GM23338 (cell line): ENCODE measurements at regions not wholly inside any gene's neighbourhood (a gene's known extent, or its start where the extent isn't known, plus 50 kb on each side); places are given as distances from the start of the nearest gene placed in this dataset.

Source experiments
- ATAC-seq: fragments of 200-7000 bp; cut with Tn5 transposase; 3 replicates; pipeline ENCODE4 v1.9.1; 2020
- DNase-seq: peaks from one replicate; pipeline ENCODE4 v3.0.0-alpha.2; 2015; ENCODE audit warnings: low spot score
- H2AFZ ChIP-seq: fragments of 200-600 bp; sonication (generic); 2 replicates; pipeline ENCODE4 v1.8.0; 2016; ENCODE audit warnings: antibody characterized with exemption, mild to moderate bottlenecking, moderate library complexity
- H3F3A ChIP-seq: fragments of 200-600 bp; sonication (generic); replicated peaks from 2 replicates; pipeline ENCODE4 v1.8.0; 2017; ENCODE audit warnings: antibody characterized with exemption, mixed run types, low read depth
- H3K27ac ChIP-seq: fragments of 200-600 bp; sonication (generic); 2 replicates; pipeline ENCODE4 v1.6.1; 2016; ENCODE audit warnings: low read depth
- H3K27me3 ChIP-seq: fragments of 200-600 bp; sonication (generic); 2 replicates; pipeline ENCODE4 v1.8.0; 2016; ENCODE audit warnings: mild to moderate bottlenecking, mixed run types, moderate library complexity; ENCODE audit not compliant: insufficient read depth
- H3K36me3 ChIP-seq: fragments of 200-600 bp; sonication (generic); 2 replicates; pipeline ENCODE4 v1.8.0; 2016; ENCODE audit warnings: mild to moderate bottlenecking; ENCODE audit not compliant: insufficient read depth
- H3K4me1 ChIP-seq: fragments of 200-600 bp; sonication (generic); 2 replicates; pipeline ENCODE4 v1.8.0; 2016; ENCODE audit warnings: mild to moderate bottlenecking, moderate library complexity; ENCODE audit not compliant: insufficient read depth
- H3K4me2 ChIP-seq: fragments of 200-600 bp; sonication (generic); 2 replicates; pipeline ENCODE4 v1.7.1; 2017; ENCODE audit warnings: mixed run types
- H3K4me3 ChIP-seq: fragments of 200-600 bp; sonication (generic); 2 replicates; pipeline ENCODE4 v1.6.1; 2016; ENCODE audit warnings: mixed run types
- H3K79me2 ChIP-seq: fragments of 200-600 bp; sonication (generic); replicated peaks from 2 replicates; pipeline ENCODE4 v1.8.0; 2017; ENCODE audit warnings: mild to moderate bottlenecking; ENCODE audit not compliant: insufficient read depth
- H3K9me2 ChIP-seq: fragments of 200-600 bp; sonication (generic); 2 replicates; pipeline ENCODE4 v1.8.0; 2017; ENCODE audit not compliant: insufficient read depth
- H4K20me1 ChIP-seq: fragments of 200-600 bp; sonication (generic); replicated peaks from 2 replicates; pipeline ENCODE4 v1.8.0; 2017; ENCODE audit warnings: mild to moderate bottlenecking; ENCODE audit not compliant: insufficient read depth
- H3K27ac Mint-ChIP-seq: 2 replicates; pipeline ENCODE4 v1.8.0; 2020; ENCODE audit warnings: inconsistent platforms, mild to moderate bottlenecking, moderate library complexity, mixed read lengths
- H3K27me3 Mint-ChIP-seq: 3 replicates; pipeline ENCODE4 v1.8.0; 2022; ENCODE audit warnings: low read depth, mild to moderate bottlenecking, moderate library complexity, mixed read lengths, inconsistent platforms; ENCODE audit not compliant: insufficient read depth, poor library complexity
- H3K36me3 Mint-ChIP-seq: 3 replicates; pipeline ENCODE4 v1.8.0; 2021; ENCODE audit warnings: low read depth, mild to moderate bottlenecking, inconsistent platforms, moderate library complexity, mixed read lengths
- H3K4me1 Mint-ChIP-seq: 3 replicates; pipeline ENCODE4 v1.8.0; 2020; ENCODE audit warnings: mild to moderate bottlenecking, inconsistent platforms, mixed read lengths
- H3K4me3 Mint-ChIP-seq: 3 replicates; pipeline ENCODE4 v1.8.0; 2021; ENCODE audit warnings: moderate library complexity, mild to moderate bottlenecking, inconsistent platforms, mixed read lengths
- H3K9me3 Mint-ChIP-seq: 3 replicates; pipeline ENCODE4 v1.8.0; 2020; ENCODE audit warnings: moderate library complexity, mild to moderate bottlenecking, inconsistent platforms, mixed read lengths
- CREB1 ChIP-seq: fragments of 250-450 bp; sonication (Bioruptor Pico); IDR thresholded peaks from 2 replicates; pipeline ENCODE4 v1.5.0; 2020; ENCODE audit warnings: low read depth, mild to moderate bottlenecking, moderate library complexity
- EZH2 ChIP-seq: fragments of 200-600 bp; sonication (generic); IDR thresholded peaks from one replicate; pipeline ENCODE4 v1.8.0; 2017; ENCODE audit warnings: antibody characterized with exemption, mild to moderate bottlenecking, low read depth; ENCODE audit not compliant: unreplicated experiment
- EZH2phosphoT487 ChIP-seq: fragments of 200-600 bp; sonication (generic); IDR thresholded peaks from one replicate; pipeline ENCODE4 v1.8.1; 2018; ENCODE audit warnings: antibody characterized with exemption; ENCODE audit not compliant: unreplicated experiment
- JUNB ChIP-seq: IDR thresholded peaks from one replicate; pipeline ENCODE4 v1.6.1; 2016; ENCODE audit warnings: antibody characterized with exemption; ENCODE audit not compliant: unreplicated experiment
- NANOG ChIP-seq: IDR thresholded peaks from 2 replicates; pipeline ENCODE4 v1.6.1; 2016; ENCODE audit warnings: antibody characterized with exemption, borderline replicate concordance
- STAT1 ChIP-seq: IDR thresholded peaks from one replicate; pipeline ENCODE4 v1.6.1; 2016; ENCODE audit warnings: antibody characterized with exemption; ENCODE audit not compliant: unreplicated experiment
- ZNF114 ChIP-seq: fragments of 250-450 bp; sonication (Bioruptor Pico); IDR thresholded peaks from 2 replicates; pipeline ENCODE4 v1.5.0; 2020; ENCODE audit warnings: mild to moderate bottlenecking, moderate library complexity
- ZNF331 ChIP-seq: fragments of 250-450 bp; sonication (Bioruptor Pico); IDR thresholded peaks from 2 replicates; pipeline ENCODE4 v1.5.0; 2020; ENCODE audit warnings: low read depth, mild to moderate bottlenecking, moderate library complexity
- TF ChIP-seq, protein P1 (sequence below), 2 experiments: fragments of 200-600 bp in 1 of 2; sonication (generic) in 1 of 2; conservative IDR thresholded peaks; 2 replicates each; pipeline versions ENCODE4 v1.5.1 to v1.6.1; 2016 to 2017; ENCODE audit warnings: antibody characterized with exemption in 2 of 2, low read depth in 2 of 2, mild to moderate bottlenecking in 2 of 2, moderate library complexity in 1 of 2
- TF ChIP-seq, protein P2 (sequence below): IDR thresholded peaks from 2 replicates; pipeline ENCODE4 v1.6.1; 2016; ENCODE audit warnings: antibody characterized with exemption
- TF ChIP-seq, protein P3 (sequence below): fragments of 250-450 bp; sonication (Bioruptor Pico); IDR thresholded peaks from 2 replicates; pipeline ENCODE4 v1.5.0; 2020; ENCODE audit warnings: mild to moderate bottlenecking, moderate library complexity

DNA sequence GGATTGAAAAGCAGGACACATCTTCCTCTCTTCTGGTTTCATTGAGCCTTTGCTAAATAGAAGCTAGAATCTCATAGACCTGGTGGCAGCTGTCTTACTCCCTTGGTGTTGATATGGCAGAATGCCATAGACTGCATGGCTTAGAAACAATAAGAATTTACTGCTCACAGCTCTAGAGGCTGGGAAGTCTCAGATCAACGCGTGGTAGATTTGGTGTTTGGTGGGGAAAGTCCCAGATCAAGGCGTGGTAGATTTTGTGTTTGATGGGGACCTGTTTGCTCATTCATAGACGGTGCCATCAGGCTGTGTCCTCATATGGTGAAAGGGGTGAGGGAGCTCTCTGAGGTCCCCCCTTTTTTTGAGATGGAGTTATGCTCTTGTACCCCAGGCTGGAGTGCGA is 57.6 kb upstream of the PPP2R3B start:
- H3K4me1 Mint-ChIP-seq = peaks cover 8% of the 10 kb centered on the region; the same call in 2 of the 3 replicates
- H3K9me3 Mint-ChIP-seq = peaks cover 88% of the 10 kb centered on the region
- ATAC-seq (no peak), DNase-seq (no peak)
- H3K79me2 ChIP-seq = no peaks in the 10 kb centered on the region
- no peak overlapping the region for H3K4me3 ChIP-seq
- no peaks in the 10 kb centered on the region for H3K9me2 ChIP-seq
- H3K4me3 Mint-ChIP-seq = no peak overlapping the region
- no peak overlapping the region for H3K27ac ChIP-seq
- H3K36me3 Mint-ChIP-seq = peaks cover 56% of the 10 kb centered on the region
- H3K4me2 ChIP-seq = no peak overlapping the region
- H4K20me1 ChIP-seq = no peaks in the 10 kb centered on the region
- H3K27ac Mint-ChIP-seq = no peak overlapping the region
- H3K4me1 ChIP-seq = peaks cover 15% of the 10 kb centered on the region; the same call in 1 of the 2 replicates
- no peak overlapping the region for H2AFZ ChIP-seq
- H3F3A ChIP-seq = no peaks in the 10 kb centered on the region
- peaks cover 13% of the 10 kb centered on the region; the same call in 1 of the 2 replicates for H3K27me3 ChIP-seq
- H3K36me3 ChIP-seq = no peaks in the 10 kb centered on the region
- TF ChIP-seq, protein P1, sequence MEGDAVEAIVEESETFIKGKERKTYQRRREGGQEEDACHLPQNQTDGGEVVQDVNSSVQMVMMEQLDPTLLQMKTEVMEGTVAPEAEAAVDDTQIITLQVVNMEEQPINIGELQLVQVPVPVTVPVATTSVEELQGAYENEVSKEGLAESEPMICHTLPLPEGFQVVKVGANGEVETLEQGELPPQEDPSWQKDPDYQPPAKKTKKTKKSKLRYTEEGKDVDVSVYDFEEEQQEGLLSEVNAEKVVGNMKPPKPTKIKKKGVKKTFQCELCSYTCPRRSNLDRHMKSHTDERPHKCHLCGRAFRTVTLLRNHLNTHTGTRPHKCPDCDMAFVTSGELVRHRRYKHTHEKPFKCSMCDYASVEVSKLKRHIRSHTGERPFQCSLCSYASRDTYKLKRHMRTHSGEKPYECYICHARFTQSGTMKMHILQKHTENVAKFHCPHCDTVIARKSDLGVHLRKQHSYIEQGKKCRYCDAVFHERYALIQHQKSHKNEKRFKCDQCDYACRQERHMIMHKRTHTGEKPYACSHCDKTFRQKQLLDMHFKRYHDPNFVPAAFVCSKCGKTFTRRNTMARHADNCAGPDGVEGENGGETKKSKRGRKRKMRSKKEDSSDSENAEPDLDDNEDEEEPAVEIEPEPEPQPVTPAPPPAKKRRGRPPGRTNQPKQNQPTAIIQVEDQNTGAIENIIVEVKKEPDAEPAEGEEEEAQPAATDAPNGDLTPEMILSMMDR (conservative IDR thresholded peaks at IDR 0.05; ENCODE audit: low read depth in 2 of 2) = no peak
- TF ChIP-seq EZH2 = no peak
- no peak for TF ChIP-seq STAT1
- no peak for TF ChIP-seq ZNF331
- no peak for TF ChIP-seq EZH2phosphoT487
- TF ChIP-seq, protein P2, sequence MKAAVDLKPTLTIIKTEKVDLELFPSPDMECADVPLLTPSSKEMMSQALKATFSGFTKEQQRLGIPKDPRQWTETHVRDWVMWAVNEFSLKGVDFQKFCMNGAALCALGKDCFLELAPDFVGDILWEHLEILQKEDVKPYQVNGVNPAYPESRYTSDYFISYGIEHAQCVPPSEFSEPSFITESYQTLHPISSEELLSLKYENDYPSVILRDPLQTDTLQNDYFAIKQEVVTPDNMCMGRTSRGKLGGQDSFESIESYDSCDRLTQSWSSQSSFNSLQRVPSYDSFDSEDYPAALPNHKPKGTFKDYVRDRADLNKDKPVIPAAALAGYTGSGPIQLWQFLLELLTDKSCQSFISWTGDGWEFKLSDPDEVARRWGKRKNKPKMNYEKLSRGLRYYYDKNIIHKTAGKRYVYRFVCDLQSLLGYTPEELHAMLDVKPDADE = no peak
- TF ChIP-seq JUNB = no peak
- H3K27me3 Mint-ChIP-seq = peaks cover 19% of the 10 kb centered on the region

GRCh38 chrX:445727-446126 is 59.0 kb upstream of the PPP2R3B start:
- Mint-ChIP-seq H3K4me3 (0 out of 3 replicates have a peak overlapping the region, but pooled peaks have one; percentile 39), H3K27ac (no peak overlapping the region), H3K27me3 (peaks cover 16% of the 10 kb centered on the region), H3K36me3 (peaks cover 42% of the 10 kb centered on the region), H3K9me3 (peaks cover 84% of the 10 kb centered on the region), H3K4me1 (peaks cover 8% of the 10 kb centered on the region; the same call in 2 of the 3 replicates)
- no peaks in the 10 kb centered on the region for H3K36me3 ChIP-seq
- H2AFZ ChIP-seq = no peak overlapping the region
- H3K79me2 ChIP-seq = no peaks in the 10 kb centered on the region
- H3K27ac ChIP-seq = no peak overlapping the region
- peak overlapping the region; percentile 21 for H3K4me3 ChIP-seq
- H3K9me2 ChIP-seq = no peaks in the 10 kb centered on the region
- peaks cover 13% of the 10 kb centered on the region; the same call in 1 of the 2 replicates for H3K27me3 ChIP-seq
- no peaks in the 10 kb centered on the region for H3F3A ChIP-seq
- H3K4me2 ChIP-seq = peak overlapping the region; percentile 41
- H4K20me1 ChIP-seq = no peaks in the 10 kb centered on the region
- peaks cover 15% of the 10 kb centered on the region; the same call in 1 of the 2 replicates for H3K4me1 ChIP-seq
- DNase-seq (no peak), ATAC-seq (peak; percentile 72)
- TF ChIP-seq EZH2phosphoT487 (no peak), ZNF331 (no peak), EZH2 (no peak), CREB1 (no peak), ZNF114 (CRISPR knock-in tag) (no peak), NANOG (no peak), STAT1 (no peak)
- TF ChIP-seq, protein P3, sequence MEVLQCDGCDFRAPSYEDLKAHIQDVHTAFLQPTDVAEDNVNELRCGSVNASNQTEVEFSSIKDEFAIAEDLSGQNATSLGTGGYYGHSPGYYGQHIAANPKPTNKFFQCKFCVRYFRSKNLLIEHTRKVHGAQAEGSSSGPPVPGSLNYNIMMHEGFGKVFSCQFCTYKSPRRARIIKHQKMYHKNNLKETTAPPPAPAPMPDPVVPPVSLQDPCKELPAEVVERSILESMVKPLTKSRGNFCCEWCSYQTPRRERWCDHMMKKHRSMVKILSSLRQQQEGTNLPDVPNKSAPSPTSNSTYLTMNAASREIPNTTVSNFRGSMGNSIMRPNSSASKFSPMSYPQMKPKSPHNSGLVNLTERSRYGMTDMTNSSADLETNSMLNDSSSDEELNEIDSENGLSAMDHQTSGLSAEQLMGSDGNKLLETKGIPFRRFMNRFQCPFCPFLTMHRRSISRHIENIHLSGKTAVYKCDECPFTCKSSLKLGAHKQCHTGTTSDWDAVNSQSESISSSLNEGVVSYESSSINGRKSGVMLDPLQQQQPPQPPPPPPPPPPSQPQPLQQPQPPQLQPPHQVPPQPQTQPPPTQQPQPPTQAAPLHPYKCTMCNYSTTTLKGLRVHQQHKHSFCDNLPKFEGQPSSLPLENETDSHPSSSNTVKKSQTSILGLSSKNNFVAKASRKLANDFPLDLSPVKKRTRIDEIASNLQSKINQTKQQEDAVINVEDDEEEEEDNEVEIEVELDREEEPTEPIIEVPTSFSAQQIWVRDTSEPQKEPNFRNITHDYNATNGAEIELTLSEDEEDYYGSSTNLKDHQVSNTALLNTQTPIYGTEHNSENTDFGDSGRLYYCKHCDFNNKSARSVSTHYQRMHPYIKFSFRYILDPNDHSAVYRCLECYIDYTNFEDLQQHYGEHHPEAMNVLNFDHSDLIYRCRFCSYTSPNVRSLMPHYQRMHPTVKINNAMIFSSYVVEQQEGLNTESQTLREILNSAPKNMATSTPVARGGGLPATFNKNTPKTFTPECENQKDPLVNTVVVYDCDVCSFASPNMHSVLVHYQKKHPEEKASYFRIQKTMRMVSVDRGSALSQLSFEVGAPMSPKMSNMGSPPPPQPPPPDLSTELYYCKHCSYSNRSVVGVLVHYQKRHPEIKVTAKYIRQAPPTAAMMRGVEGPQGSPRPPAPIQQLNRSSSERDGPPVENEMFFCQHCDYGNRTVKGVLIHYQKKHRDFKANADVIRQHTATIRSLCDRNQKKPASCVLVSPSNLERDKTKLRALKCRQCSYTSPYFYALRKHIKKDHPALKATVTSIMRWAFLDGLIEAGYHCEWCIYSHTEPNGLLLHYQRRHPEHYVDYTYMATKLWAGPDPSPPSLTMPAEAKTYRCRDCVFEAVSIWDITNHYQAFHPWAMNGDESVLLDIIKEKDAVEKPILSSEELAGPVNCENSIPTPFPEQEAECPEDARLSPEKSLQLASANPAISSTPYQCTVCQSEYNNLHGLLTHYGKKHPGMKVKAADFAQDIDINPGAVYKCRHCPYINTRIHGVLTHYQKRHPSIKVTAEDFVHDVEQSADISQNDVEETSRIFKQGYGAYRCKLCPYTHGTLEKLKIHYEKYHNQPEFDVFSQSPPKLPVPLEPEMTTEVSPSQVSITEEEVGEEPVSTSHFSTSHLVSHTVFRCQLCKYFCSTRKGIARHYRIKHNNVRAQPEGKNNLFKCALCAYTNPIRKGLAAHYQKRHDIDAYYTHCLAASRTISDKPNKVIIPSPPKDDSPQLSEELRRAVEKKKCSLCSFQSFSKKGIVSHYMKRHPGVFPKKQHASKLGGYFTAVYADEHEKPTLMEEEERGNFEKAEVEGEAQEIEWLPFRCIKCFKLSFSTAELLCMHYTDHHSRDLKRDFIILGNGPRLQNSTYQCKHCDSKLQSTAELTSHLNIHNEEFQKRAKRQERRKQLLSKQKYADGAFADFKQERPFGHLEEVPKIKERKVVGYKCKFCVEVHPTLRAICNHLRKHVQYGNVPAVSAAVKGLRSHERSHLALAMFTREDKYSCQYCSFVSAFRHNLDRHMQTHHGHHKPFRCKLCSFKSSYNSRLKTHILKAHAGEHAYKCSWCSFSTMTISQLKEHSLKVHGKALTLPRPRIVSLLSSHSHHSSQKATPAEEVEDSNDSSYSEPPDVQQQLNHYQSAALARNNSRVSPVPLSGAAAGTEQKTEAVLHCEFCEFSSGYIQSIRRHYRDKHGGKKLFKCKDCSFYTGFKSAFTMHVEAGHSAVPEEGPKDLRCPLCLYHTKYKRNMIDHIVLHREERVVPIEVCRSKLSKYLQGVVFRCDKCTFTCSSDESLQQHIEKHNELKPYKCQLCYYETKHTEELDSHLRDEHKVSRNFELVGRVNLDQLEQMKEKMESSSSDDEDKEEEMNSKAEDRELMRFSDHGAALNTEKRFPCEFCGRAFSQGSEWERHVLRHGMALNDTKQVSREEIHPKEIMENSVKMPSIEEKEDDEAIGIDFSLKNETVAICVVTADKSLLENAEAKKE (CRISPR knock-in tag) = no peak
